ENCODE measurements at regions not wholly inside any gene's neighbourhood (a gene's known extent, or its start where the extent isn't known, plus 50 kb on each side); places are given as distances from the start of the nearest gene placed in this dataset.

DNA sequence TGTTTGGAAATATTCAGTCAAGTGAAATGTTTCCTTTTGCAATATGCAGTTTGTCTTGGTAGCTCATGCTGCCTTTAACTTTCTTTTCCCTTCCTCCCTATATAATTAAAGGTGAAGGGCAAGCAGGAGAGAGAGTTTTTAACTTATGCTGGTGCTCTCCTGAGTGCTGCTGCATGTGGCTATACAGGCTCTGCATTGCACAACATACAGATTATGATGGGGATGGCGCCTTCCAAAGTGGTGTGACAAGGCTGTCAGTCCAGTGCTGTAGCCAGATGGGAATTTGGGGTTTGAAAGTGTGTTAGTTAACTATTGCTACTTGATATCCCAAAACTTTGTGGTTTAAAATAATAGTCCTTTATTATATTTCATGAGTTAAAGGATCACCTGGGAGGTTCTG, 199.0 kb downstream of the ATP23 start:
- no peak for FAIRE-seq

DNA sequence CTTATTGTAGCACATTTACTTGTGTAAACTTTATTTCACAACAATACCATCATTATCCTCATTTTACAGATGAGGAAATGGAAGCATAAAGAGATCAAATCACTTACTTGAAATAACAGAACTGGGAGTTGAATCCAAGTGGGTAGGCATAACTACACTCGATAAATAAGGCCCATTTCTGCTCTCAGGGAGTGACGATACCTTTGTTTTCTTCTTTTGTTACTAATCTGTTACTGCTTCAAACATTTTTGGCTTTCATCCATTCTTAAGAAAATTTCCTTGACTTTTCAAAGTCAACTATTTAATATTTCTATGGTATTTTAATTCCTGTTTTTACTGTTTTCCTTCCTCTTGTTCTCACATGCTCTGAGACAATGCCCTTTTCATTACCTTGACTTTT, 201.6 kb downstream of the ATP23 start:
- FAIRE-seq: no peak

DNA sequence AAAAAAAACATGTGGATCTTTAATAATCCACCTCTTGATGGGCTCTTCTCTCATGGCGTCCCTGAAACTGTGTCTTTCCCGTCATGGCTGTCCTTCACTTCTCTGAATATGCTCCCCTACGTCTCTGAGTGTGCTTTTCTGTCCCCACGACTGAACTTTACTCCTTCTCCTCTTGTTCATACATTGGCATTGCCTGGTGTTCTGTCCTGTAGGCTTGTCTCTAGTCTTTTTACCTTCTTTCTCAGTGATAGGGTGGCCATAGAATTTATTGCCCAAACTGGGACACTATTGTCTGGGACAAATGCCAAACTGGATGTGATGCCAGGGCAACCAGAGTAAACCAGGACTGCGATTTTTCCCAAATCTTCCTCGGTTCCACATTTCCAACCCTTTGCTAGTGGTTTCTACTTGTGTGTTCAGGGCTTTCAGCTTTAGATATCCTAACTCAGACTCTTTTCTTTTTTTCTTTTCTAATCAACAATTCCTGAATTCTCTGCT, 202.2 kb downstream of the ATP23 start:
- no peak for FAIRE-seq

DNA sequence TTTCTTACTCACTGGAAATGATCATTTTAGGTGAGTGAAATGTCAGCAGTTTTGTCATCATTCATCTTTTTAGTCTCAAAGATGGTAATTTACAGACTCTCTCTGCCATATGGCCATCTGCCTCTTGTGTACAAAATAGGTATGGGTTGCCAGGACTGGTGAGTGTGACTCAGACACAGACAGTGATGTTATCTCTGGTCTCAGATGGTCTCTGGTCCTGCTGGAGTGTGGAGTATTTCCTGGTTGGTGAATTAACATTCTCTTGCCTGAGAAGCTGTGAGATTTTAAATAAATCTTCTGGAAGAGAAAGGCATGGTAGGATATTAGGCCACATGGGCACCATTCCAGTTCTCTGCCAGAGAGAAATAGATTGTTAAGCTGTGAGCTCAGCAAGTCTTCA, 207.0 kb downstream of the ATP23 start:
- FAIRE-seq: no peak

DNA sequence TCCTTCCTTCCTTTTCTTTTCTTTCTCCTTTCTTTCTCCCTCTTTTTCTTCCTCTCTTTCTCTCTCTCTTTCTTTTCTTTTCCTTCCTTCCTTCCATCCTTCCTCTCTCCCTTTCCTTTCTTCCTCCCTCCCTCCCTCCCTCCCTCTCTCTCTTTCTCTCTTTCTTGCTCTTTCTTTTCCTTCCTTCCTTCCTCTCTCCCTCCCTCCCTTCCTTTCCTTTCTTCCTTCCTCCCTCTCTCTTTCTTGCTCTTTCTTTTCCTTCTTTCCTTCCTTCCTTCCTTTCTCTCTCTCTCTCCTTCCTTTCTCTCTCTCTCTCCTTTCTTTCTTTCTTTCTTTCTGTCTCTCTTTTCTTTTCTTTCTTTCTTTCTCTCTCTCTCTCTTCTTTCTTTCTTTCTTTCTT, 207.6 kb downstream of the ATP23 start:
- FAIRE-seq: no peak

DNA sequence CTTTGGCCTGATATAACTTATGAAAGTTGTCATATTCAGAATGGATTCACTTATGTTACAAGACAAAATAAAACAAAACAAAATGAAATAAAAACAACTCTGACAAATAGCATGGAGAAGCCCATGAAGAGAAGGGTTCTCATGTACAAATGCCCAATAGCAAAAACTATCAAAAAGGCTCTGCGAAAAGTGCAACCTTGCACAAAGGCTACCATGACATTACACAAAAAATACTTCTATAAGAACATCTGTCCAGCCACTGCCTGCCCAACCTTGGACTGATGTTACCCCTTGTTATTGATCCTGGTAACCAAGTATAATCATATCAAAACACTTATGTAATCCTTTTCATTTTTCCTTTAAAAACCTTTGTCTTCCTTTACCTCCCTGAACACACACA, 213.0 kb downstream of the ATP23 start:
- FAIRE-seq: no peak

DNA sequence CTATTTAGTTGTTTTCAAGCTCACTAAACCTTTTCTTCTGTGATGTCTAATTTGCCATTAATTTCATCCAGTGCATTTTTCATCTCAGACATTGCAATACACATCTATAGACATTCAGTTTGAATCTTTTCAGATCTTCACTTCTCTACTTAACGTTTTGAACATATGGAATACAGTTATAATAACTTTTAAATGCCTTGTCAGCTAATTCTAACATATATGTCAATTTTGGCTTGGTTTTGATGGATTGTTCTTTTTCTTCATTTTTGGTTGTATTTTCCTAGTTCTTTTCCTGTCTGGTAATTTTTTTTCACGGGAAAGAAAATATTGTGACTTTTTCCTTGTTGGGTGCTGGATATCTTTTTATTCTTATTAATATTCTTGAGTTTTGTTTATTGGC, 215.3 kb downstream of the ATP23 start:
- no peak for FAIRE-seq

DNA sequence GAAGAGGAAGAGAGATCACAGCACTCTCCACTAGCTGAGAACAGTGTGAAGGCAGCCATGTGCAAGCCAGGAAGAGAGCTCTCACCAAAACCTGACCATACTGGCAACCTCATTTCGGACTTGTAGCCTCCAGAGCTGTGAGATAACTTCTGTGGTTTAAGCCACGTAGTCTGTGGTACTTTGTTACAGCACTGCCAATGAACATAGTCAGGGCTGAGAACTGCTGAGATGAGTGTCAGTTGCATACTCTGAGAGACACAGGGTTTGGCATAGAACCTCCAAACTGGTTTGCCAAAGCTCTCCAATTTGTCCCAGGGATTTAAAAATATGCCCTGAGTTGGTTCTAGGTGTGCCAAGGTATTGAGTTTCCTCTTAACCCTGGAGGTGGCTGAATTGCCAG, 218.6 kb downstream of the ATP23 start:
- FAIRE-seq: no peak

DNA sequence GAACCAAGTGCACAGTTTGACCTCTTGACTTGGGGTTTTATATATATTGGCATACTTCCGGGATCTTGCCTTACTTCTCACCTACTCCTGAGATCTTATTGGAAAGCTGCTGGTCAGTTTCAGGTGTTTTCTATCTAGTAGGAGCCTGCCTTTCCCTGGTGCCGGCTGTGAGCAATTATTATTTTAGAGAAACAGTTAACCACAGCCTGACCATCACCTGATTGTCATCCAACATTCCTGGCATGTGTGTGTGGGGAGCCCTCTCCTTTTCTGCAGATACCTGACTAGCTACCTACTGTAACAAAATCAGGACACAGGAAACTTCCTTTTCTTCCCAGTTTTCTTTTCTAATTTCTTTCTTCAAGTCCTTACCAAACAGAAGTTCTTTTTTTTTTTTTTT, 220.4 kb downstream of the ATP23 start:
- FAIRE-seq: no peak

DNA sequence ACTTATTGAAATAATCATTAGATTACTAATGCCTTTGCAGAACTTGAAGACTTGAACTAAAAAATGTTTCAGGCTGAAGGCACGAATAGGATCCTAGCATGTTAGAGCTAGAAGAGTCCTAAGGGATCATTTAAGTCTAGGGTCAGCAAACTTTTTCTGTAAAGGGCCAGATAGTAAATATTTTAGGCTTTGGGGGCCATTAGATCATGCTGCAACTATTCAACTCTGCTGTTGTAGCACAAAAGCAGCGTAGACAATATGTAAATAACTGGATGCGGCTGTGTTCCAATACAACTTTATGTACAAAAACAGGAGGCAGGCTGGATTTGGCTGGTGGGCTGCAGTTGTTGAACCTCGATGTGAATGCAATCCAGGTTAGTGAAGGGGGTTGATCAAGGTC, 221.7 kb downstream of the ATP23 start:
- no peak for FAIRE-seq

DNA sequence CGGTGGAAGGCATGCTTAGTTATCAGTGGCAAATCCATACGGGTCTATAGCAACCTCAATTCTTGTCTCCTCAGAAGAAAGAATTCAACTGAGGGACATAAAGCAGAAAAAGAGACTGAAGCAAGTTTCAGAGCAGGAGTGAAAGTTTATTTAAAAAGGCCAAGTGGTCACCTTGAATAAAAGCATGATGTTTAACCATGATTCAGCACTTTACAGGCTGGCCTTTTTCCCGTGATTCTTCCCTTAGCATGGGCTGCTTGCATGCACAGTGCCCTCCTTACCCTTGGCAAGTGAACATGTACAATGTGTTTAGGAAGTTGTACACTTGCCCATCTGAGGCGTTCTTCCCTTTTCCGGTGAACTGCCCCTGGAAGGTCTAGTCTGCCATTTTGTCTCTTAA, 225.3 kb downstream of the ATP23 start:
- FAIRE-seq: no peak

DNA sequence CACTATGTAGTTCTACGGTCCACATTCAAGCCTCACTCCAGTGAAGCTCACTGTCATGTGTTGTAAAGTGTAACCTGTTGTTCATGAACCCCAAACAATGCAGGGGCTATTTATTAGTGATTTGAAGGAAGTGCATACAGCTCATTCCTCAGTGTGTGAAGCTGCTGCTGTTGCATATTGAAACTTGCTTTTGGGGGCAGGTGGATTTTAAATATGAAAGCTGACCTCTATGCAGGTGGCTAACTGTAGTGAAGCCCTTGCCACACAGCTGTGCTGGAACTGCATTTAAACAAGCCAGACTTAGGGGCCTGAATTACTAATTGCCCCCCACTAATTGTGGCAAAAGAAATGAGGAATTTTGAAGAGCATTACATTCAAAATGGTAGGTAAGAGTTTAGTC, 226.3 kb downstream of the ATP23 start:
- FAIRE-seq: no peak

DNA sequence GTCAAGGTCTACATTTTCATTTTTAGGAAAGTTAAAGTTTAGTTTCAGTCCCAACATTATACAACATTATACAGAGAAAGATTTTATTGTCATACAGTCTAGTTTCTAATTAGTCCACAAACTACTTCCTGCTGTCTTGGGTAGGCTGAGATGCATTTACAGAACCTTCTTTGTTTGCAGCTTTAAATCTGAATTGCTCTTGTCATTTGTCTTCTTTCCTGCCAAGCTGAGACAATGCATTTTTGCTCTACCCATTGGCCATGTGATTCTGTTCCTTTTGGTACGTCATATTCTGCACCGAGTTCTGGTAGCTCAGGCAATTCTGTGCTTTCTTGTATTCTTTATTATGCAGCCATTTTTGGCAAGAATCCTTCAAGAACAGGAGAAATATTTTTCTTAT, 228.5 kb downstream of the ATP23 start:
- no peak for FAIRE-seq

DNA sequence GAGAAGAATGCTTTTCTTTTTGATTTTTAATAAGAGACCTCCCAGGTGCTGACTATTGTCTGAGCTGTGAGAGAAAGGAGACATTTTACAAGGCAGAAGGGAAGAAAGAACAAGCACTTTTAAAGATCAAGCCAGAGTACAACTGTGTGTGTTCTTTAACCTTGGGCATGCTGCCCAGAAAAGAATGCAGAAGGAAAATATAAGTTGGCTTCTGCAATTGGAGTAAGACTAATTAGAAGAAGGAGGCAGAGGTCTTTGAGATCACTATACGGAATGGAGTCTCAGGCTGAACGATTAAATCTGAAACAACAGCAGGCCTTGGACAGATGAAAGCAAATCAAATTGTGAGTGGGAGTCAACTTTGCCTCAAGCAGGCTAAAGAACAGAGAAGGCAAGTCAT, 230.5 kb downstream of the ATP23 start:
- peak; percentile 88 for FAIRE-seq

DNA sequence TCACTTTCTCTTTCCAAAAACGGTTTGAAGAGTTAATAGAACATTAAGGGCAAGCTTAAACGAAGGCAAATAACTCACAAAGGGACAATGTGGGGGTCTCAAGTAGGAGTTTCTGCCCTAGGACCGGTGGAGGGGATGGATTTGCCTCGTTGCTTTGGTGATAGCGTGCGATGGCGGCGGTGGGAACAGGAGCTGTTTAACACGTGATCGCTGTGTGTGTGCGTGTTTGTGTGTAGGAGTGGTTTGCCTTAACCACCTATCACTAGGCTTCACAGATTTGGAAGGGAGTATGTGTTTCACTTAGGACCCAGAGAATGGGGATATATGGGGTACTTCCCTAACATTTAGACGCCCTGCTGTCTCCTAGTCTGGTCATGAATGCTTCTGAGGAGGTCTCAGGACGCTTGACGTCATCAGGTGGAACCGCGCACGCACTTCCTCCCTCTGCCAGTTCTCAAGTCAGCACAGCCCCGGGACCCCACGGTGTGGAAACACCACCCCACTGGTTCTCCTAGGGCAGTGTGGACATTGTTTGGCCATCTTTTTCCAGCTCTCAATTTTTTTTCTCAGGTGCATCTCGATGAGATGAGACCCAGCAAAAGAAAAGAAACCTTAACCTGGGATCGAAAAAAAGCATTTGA, 231.2 kb downstream of the ATP23 start:
- no peak for FAIRE-seq

DNA sequence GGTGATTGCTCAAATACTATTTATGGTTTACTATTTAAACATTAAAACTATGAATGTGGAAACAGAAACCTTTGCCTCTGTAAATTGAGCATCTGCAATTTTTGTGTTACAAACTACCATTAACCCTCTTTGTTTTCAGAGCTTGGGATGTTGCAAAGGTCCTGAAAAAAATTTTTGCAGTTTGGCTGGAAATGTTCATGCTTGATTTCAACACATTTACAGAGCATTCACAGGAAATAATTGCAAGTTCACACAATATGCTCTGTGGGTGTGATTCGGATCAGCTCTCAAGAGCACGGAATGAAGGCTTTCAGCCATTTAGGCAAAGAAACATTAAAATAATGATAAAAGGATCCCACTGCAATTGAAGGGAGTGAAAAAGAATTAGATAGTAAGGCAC, 232.9 kb downstream of the ATP23 start:
- FAIRE-seq: no peak

DNA sequence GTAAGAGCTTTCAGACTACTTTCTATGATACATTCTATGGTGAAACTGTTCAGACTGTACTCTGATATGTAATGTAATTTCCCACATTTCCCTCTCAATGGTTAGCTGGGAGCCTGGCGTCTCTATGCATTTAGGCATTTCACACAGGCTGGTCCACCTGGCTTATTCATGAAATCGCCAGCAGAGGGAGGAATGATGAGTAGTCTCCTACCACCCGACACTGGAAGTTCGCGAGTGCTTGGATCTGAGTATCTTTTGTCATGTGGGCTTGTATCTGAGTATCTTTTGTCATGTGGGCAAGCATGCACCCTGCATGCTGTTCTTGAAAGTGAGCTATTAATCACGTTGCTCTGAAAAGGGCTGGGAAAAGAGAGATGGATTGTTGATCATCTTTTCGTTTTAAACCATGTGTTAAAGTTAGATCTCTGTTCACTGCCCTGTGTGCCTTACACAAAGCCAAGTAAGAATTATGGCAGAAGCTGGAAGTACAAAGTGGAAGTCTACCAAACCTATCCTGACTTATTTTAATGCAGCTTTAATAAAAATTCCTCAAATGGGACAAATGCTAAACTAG, 235.0 kb downstream of the ATP23 start:
- no peak for FAIRE-seq

DNA sequence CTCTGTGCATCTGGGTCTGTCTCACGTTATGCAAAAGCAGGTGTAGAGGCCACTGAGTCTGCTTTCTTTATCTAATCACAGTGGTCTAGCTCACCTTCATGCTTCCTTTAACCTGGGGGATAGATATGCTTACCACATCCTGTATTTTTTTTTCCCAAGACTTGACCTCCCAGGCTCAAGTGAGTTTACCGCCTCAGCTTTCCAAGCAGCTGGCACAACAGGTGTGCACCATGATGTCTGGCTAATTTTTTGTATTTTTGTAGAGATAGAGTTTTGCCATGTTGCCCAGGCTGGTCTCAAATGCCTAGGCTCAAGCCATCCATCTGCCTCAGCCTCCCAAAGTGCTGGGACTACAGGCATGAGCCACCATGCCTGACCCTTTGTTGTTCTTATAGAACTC, 236.0 kb downstream of the ATP23 start:
- FAIRE-seq: no peak

DNA sequence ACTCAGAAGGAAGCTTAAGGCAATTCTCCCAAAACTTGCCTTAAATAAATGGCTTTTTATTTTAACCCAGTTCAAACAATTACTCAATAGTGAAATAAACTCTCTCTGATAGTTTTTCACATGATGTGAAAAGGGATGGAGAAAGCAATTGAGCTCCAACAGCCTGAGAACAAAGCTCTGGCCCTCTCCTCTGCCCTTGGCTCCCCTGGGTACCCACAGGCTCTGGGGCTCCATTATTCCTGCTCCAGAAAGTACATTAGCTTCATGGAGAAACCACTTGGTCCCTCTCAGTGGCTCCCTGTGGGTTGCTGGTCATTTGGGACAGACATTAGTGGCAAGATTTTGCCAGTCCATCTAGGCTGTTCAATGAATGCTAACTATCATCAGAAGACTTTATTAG, 242.8 kb downstream of the ATP23 start:
- no peak for FAIRE-seq

DNA sequence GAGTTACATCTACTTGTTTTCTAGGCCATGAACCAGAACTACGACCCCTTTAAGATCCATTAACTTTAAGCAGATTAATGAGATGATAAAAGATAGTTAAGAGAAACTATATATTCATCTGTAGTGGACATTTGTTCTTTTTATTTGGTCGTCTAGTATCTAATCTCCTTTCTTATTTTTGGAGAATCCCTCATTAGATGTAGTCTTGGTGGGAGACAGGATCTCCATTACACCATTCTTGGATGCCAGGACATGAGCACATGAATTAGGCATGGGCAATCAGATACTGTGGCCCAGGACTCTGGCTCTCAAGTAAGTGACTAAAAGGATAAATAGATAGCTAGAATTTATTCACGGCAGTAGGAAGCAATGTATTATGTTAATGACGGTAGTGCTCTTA, 245.0 kb downstream of the ATP23 start:
- no peak for FAIRE-seq

DNA sequence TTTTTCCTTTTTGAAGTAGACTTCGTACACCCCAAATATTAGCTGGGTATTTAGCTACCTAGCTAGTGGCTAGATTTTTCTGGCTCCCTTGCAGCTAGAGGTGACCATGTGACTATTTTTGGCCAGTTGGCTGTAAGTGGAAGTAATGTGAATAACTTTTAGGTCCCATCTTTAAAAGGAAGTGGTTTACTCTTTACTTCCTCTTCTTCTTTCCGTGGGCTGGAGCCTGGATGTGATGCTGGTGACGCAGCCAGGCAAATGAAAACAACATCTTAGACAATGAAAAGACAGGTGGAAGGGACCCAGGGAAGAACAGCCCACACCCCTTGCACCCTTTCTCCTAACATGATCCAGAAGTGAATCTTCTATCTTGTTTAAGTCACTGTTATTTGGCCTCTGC, 245.5 kb downstream of the ATP23 start:
- no peak for FAIRE-seq

DNA sequence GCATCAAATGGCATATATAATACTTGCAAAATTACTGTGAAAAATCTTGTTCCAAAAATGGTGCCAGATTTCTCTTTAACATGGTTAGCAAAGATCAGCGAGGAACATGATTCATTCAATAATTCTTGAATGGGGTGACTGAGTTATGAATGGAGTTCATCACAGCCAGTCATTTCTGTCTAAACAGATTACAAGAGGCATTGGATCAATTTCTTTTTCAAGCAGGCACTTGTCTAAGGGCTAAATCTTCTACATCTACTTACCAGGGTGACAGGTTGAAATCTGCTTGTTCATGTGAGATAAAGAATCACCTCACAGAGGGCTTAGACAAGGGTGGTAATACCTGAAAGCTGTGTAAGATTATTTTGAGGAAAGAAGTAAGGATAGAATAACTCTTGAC, 247.7 kb downstream of the ATP23 start:
- FAIRE-seq: no peak

DNA sequence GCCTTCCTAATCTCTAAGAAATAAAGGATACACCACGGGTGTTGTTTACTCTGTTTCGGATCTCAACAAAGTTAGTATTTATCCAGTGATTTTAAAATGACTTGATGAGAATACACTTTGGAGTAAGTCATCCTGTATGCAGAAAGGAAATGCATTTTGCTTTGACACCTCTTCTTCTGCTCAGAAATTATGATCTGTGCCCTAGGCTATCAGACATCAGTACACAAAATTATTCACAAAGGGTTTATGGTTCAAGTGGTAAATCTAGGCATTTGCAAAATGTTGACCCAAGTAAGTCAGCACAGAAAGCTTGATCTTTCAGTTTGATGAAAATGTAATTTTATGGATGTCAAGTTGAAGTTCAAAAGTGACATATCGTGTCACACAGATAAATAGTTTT, 248.5 kb downstream of the ATP23 start:
- FAIRE-seq: no peak

DNA sequence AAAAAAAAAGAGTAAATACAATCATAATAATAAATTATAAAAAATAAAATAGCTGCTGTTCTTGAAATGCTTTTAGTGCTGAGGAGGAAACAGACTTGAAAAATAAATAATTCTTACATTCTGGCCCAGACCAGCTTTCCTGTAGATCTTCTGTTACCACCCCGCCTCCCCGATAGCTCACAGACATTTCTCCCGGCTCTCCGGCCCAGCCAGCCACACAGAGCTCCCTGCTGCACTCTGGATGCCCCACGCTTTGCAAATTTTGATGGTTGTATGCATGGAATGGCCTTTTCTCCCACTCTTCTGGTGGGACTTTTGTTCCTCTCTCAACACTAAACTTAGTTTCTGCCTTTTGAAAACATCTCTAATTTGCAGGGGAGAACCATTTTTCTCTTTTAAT, 249.3 kb downstream of the ATP23 start:
- FAIRE-seq: no peak

DNA sequence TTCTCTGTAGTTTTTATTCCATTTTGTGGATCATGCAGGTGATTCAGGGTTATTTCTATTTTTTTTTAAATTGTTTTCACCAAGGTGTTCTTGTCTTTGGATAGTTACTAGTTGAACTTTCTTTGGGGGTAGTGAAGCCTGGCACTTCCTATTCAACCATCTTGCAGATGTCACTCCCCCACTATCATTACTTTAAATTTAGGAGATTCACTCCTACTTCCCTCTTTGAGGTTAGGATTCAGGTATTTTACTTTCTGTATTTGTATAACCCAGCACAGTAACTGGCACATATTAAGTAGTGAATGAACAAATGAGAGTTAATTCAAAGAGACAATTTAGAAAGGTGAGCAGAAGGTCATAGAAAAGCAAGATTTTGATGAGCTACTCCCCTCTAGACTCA, 255.6 kb downstream of the ATP23 start:
- no peak for FAIRE-seq

All from endometrium (tissue), 2 donors.